ENCODE measurements at regions not wholly inside any gene's neighbourhood (a gene's known extent, or its start where the extent isn't known, plus 50 kb on each side); places are given as distances from the start of the nearest gene placed in this dataset.

- no peak for TF ChIP-seq CTCF (IDR thresholded peaks at IDR 0.05)
- TF ChIP-seq POLR2A (IDR thresholded peaks at IDR 0.05) = no peak
These were observed 153.2 kb downstream of the HAUS1 start for GRCh38 chr18:46257366-46257765.
